A549 (cell line): ENCODE measurements at regions not wholly inside any gene's neighbourhood (a gene's known extent, or its start where the extent isn't known, plus 50 kb on each side); places are given as distances from the start of the nearest gene placed in this dataset.

ENCODE experiments used
- EP300 ChIP-seq, 2 experiments: fragments of >200 bp; sonication (Bioruptor Twin); formaldehyde crosslinking; IDR thresholded peaks; 2 replicates in 1 of 2; 3 replicates in 1 of 2; pipeline ENCODE4 v1.6.1; 2016 to 2017
- ESRRA ChIP-seq: fragments of 150-350 bp; IDR thresholded peaks from 2 replicates; pipeline ENCODE4 v1.6.1; 2014; ENCODE audit warnings: mild to moderate bottlenecking, low read length, borderline replicate concordance
- RAD21 ChIP-seq, 2 experiments: fragments of >200 bp in 1 of 2; sonication (Bioruptor Twin) in 1 of 2; formaldehyde crosslinking in 1 of 2; IDR thresholded peaks in 1 of 2; conservative IDR thresholded peaks in 1 of 2; 2 replicates in 1 of 2; 3 replicates in 1 of 2; pipeline ENCODE4 v1.6.1; 2012 to 2018; ENCODE audit warnings: inconsistent platforms in 1 of 2
- RCOR1 ChIP-seq: fragments of 150-350 bp; IDR thresholded peaks from 2 replicates; pipeline ENCODE4 v1.6.1; 2014; ENCODE audit warnings: antibody characterized with exemption, low read length, low read depth
- RFX5 ChIP-seq: fragments of 450-650 bp; IDR thresholded peaks from 2 replicates; pipeline ENCODE4 v1.7.1; 2014; ENCODE audit warnings: antibody characterized with exemption, mild to moderate bottlenecking, moderate library complexity
- SMC3 ChIP-seq: fragments of >200 bp; sonication (Bioruptor Twin); formaldehyde crosslinking; IDR thresholded peaks from 3 replicates; pipeline ENCODE4 v1.6.1; 2018; ENCODE audit warnings: inconsistent platforms
- USF2 ChIP-seq: fragments of 450-650 bp; IDR thresholded peaks from 2 replicates; pipeline ENCODE4 v1.6.1; 2014; ENCODE audit warnings: antibody characterized with exemption
- TF ChIP-seq, protein P1 (sequence below): fragments of >200 bp; sonication (Bioruptor Twin); formaldehyde crosslinking; IDR thresholded peaks from 3 replicates; pipeline ENCODE4 v1.5.1; 2016

- TF ChIP-seq, protein P1, sequence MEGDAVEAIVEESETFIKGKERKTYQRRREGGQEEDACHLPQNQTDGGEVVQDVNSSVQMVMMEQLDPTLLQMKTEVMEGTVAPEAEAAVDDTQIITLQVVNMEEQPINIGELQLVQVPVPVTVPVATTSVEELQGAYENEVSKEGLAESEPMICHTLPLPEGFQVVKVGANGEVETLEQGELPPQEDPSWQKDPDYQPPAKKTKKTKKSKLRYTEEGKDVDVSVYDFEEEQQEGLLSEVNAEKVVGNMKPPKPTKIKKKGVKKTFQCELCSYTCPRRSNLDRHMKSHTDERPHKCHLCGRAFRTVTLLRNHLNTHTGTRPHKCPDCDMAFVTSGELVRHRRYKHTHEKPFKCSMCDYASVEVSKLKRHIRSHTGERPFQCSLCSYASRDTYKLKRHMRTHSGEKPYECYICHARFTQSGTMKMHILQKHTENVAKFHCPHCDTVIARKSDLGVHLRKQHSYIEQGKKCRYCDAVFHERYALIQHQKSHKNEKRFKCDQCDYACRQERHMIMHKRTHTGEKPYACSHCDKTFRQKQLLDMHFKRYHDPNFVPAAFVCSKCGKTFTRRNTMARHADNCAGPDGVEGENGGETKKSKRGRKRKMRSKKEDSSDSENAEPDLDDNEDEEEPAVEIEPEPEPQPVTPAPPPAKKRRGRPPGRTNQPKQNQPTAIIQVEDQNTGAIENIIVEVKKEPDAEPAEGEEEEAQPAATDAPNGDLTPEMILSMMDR = no peak
- TF ChIP-seq USF2 (no peak), RAD21 (conservative IDR thresholded peaks at IDR 0.05 in 1 of 2, IDR thresholded peaks at IDR 0.05 in 1 of 2) (no peak), RFX5 (no peak), RCOR1 (no peak), EP300 (IDR thresholded peaks at IDR 0.05) (no peak), SMC3 (no peak), ESRRA (no peak)
Measured at GRCh38 chr2:187915810-187916209, 361.6 kb upstream of the TFPI start.
